Vagina (tissue), 2 donors: ENCODE measurements at regions not wholly inside any gene's neighbourhood (a gene's known extent, or its start where the extent isn't known, plus 50 kb on each side); places are given as distances from the start of the nearest gene placed in this dataset.
"Not testable (repeated sequence)": the region's sequence is repeated elsewhere in the genome, so short reads cannot be mapped to it uniquely, and the experiment has no call there.

Experiments
- CTCF ChIP-seq, 3 experiments: fragments of 450-650 bp in 2 of 3; fragments of 200-600 bp in 1 of 3; sonication (generic) in 1 of 3; IDR thresholded peaks; one replicate each; pipeline ENCODE4 v1.5.1; 2017 to 2019; ENCODE audit warnings: antibody characterized with exemption in 3 of 3, mild to moderate bottlenecking in 2 of 3, moderate library complexity in 2 of 3
- POLR2AphosphoS5 ChIP-seq, 2 donors: sonication (generic); formaldehyde crosslinking; IDR thresholded peaks; one replicate each; pipeline ENCODE4 v1.9.0; 2017; ENCODE audit warnings: antibody characterized with exemption in 2 of 2, mild to moderate bottlenecking in 2 of 2, low read depth in 1 of 2; ENCODE audit not compliant: insufficient read depth in 1 of 2

- not testable (repeated sequence) for TF ChIP-seq CTCF (IDR thresholded peaks at IDR 0.05); POLR2AphosphoS5 (IDR thresholded peaks at IDR 0.05; ENCODE audit: insufficient read depth in 1 of 2, low read depth in 1 of 2)
Measured at GRCh38 chr11:49558261-49558847, 350.0 kb upstream of the FOLH1 start.
